HL-60 (cell line): ENCODE measurements at regions not wholly inside any gene's neighbourhood (a gene's known extent, or its start where the extent isn't known, plus 50 kb on each side); places are given as distances from the start of the nearest gene placed in this dataset.

ENCODE experiments used
- POLR2AphosphoS5 ChIP-seq: IDR thresholded peaks from 2 replicates; pipeline ENCODE4 v1.6.1; 2012; ENCODE audit warnings: low read depth
- TF ChIP-seq, protein P1 (sequence below): IDR thresholded peaks from one replicate; pipeline ENCODE4 v1.5.1; 2011; ENCODE audit warnings: low read length, control low read depth, inconsistent platforms; ENCODE audit not compliant: insufficient read depth
- TF ChIP-seq, protein P2 (sequence below): IDR thresholded peaks from 2 replicates; pipeline ENCODE4 v1.6.1; 2012; ENCODE audit warnings: low read depth; ENCODE audit not compliant: insufficient replicate concordance

DNA sequence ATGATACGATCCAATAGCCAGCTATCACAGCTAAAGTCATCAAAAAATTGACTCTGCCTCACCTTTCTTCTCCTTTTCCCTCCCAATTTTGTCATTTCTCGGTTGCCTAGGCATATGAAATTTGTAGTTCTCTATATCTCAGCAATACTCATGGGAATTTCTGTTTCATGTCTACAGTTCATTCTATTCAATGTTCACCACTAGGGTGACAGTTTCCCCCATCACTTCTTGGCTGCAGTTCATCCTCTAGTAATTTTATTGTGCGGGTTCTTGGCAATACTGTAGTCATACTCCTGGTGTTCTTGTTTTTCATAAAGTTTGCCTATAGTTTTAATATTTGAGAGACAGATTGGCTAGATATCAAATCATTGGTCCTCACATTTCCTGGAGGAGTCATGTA is 872.2 kb upstream of the ID2 start:
- TF ChIP-seq, protein P1, sequence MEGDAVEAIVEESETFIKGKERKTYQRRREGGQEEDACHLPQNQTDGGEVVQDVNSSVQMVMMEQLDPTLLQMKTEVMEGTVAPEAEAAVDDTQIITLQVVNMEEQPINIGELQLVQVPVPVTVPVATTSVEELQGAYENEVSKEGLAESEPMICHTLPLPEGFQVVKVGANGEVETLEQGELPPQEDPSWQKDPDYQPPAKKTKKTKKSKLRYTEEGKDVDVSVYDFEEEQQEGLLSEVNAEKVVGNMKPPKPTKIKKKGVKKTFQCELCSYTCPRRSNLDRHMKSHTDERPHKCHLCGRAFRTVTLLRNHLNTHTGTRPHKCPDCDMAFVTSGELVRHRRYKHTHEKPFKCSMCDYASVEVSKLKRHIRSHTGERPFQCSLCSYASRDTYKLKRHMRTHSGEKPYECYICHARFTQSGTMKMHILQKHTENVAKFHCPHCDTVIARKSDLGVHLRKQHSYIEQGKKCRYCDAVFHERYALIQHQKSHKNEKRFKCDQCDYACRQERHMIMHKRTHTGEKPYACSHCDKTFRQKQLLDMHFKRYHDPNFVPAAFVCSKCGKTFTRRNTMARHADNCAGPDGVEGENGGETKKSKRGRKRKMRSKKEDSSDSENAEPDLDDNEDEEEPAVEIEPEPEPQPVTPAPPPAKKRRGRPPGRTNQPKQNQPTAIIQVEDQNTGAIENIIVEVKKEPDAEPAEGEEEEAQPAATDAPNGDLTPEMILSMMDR, result no peak
- TF ChIP-seq POLR2AphosphoS5, result no peak
- TF ChIP-seq, protein P2, sequence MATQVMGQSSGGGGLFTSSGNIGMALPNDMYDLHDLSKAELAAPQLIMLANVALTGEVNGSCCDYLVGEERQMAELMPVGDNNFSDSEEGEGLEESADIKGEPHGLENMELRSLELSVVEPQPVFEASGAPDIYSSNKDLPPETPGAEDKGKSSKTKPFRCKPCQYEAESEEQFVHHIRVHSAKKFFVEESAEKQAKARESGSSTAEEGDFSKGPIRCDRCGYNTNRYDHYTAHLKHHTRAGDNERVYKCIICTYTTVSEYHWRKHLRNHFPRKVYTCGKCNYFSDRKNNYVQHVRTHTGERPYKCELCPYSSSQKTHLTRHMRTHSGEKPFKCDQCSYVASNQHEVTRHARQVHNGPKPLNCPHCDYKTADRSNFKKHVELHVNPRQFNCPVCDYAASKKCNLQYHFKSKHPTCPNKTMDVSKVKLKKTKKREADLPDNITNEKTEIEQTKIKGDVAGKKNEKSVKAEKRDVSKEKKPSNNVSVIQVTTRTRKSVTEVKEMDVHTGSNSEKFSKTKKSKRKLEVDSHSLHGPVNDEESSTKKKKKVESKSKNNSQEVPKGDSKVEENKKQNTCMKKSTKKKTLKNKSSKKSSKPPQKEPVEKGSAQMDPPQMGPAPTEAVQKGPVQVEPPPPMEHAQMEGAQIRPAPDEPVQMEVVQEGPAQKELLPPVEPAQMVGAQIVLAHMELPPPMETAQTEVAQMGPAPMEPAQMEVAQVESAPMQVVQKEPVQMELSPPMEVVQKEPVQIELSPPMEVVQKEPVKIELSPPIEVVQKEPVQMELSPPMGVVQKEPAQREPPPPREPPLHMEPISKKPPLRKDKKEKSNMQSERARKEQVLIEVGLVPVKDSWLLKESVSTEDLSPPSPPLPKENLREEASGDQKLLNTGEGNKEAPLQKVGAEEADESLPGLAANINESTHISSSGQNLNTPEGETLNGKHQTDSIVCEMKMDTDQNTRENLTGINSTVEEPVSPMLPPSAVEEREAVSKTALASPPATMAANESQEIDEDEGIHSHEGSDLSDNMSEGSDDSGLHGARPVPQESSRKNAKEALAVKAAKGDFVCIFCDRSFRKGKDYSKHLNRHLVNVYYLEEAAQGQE, result no peak
